Skin of body (tissue), 1 donor: ENCODE measurements at regions not wholly inside any gene's neighbourhood (a gene's known extent, or its start where the extent isn't known, plus 50 kb on each side); places are given as distances from the start of the nearest gene placed in this dataset.
A peak's percentile ranks its signal among the peaks of the same experiment; 100 is the strongest.
"Not testable (repeated sequence)": the region's sequence is repeated elsewhere in the genome, so short reads cannot be mapped to it uniquely, and the experiment has no call there.

ENCODE experiments used
- DNase-seq: peaks from one replicate; lab custom pipeline; 2025; lab: John Stamatoyannopoulos, UW

DNA sequence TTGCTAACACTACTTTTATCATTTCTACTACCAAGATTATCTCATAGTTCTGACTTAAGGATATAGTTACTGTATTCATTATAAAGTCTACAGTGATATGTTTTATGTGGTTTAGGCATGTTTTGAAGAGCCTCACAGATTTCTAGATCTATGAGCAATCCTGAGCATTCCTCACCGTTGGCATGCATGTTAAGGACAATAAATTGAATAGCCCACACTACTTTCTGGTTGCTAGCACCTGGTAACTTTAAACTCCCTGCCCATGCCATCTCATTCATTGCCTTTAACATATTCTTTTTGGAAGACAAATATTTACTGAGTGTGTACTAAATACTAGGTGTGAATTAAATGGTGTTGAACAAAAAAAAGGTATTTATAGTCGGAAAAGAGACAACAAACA is 868.1 kb upstream of the CDH9 start:
- DNase-seq: no peak

DNA sequence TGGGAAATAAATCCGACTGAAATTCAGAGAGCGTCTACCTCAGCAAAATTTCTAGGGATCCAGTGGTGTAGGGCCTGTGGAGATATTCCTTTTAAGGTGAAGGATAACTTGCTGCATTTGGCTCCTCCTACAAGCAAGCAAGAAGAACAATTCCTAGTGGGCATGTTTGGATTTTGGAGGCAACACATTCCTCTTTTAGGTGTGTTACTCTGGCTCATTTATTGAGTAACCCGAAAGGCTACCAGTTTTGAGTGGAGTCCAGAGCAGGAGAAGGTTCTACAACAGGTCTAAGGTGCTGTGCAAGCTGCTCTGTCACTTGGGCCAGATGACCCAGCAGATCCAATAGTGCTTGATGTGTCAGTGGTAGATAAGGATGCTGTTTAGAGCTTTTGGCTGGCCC is 862.4 kb upstream of the CDH9 start:
- no peak for DNase-seq

DNA sequence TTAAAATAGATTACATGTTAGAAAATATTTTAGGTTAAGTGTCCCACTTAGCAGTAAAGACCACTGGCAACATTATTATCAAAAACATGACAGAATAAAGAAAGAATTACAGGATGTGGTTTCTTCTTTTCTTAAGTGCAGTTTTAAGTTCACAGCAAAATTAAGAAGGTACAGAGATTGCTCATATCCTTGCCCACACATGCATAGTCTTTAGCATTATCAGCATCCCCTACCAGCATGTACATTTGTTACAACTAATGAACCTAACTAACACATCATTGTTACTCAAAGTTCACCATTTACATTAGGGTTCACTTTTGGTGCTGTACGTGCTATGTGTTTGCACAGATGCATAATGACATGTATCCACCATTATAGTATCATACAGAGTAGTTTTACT is 837.7 kb upstream of the CDH9 start:
- no peak for DNase-seq

DNA sequence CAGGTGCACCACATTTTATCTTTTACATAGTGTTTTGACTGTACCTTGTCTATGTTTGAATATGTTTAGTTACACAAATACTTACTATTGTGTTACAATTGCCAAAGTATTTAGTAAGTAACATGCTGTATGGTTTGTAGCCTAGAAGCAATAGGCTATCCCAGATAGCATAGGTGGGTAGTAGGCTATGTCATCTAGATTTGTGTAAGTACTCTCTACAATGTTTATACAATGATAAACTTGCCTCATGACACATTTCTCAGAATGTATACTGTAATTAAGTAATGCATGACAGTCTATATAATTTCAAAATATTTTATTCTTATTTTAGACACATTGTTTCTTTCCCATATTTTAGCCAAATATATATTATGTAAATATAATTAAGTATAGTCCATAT is 836.8 kb upstream of the CDH9 start:
- DNase-seq: no peak

DNA sequence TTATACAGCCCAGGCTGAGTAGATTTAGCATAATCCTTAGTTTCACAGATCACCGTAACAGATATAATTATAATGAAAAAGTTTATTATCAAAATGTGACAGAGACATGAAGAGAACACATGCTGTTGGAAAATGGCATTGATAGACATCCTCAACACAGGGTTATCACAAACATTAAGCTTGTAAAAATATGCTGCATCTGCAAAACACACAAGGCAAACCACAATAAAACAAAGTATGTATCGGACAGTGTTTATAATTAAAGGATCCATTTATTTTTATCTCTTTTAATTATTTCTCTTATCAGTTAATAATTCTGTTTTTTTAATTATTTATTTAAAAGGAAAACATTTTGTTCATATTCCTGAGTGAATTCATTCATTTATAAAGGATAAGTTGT is 829.9 kb upstream of the CDH9 start:
- no peak for DNase-seq

DNA sequence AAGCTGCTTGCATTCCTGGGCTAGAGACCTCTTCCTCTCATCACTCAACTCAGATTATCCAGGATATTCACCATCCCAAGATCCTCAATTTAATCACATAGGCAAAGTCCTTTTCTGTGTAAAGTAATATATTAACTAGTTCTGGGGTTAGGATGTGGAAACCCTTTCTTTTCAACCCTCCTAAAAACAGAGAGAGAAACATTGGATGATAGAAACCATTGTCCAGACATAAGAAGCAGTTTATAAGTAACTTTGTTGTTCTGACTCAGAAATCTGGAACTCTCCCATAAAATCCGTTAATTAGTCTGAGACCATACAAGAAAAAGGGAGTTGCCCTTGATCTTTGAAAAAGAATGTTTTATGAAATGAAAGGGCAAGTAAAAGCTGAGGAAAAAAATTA is 817.1 kb upstream of the CDH9 start:
- DNase-seq: no peak

DNA sequence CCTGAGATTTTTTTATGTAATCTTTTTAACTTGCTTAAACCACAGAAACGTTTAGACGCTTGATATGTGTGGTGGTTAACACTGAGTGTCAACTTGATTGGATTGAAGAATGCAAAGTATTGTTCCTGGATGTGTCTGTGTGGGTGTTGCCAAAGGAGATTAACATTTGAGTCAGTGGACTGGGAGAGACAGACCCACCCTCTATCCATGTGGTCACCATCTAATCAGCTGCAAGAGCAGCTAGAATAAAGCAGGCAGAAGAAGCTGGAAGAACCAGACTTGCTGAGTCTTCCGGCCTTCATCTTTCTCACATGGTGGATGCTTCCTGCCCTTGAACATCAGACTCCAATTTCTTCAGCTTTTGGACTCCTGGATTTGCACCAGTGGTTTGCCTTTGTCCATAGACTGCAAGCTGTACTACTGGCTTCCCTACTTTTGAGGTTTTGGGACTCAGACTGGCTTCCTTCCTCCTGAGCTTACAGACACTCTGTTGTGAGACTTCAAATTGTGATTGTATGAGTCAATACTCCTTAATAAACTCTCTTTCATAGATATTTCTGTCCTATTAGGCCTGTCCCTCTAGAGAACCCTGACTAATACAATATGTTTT is 816.0 kb upstream of the CDH9 start:
- no peak for DNase-seq

DNA sequence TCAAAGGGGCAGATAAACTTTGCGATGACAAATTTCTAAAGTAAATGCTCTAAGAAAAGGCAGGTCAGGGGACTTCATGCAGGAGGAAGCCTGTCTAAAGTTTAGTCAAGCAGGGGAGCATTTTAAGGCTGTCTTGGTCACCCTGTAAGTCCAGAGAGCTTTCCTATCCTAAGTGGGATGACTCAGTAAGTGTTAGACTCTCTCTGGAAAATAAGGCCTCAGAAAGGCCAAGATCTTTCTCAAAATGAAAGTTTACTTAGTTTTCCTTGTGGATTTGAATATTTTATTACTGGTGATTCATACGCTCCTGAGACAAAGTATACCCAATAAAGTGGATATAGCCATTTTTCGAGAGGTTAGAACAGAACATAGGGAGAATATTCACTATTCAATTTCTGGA is 806.9 kb upstream of the CDH9 start:
- DNase-seq: no peak

DNA sequence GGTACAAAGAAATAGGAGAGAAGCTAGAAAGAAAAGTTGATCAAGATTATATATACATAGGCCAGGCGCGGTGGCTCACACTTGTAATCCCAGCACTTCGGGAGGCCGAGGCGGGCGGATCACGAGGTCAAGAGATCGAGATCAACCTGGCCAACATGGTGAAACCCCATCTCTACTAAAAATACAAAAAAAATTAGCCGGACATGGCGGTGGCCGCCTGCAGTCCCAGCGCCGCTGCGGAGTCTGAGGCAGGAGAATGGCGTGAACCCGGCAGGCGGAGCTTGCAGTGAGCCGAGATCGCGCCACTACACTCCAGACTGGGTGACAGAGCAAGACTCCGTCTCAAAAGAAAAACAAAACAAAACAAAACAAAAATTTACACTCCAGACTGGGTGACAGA is 798.3 kb upstream of the CDH9 start:
- DNase-seq: not testable (repeated sequence)

DNA sequence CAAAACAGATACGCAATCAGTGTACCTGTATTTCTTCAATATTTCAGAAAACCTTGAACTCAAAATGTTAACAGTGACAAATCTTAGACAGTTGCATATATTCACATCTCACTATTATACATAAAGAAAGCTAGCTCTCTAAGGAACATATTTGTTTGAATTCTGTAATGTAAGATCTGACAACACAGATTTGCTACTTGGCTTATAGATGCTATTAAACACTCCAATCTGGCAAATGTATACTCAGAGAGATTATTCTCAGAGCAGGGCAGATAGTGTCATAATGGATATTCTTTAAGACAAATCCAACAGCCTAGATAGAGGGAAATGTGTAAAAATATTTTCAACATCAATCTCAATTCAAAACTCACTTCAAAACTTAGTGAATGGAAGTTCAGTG is 794.5 kb upstream of the CDH9 start:
- DNase-seq: no peak

DNA sequence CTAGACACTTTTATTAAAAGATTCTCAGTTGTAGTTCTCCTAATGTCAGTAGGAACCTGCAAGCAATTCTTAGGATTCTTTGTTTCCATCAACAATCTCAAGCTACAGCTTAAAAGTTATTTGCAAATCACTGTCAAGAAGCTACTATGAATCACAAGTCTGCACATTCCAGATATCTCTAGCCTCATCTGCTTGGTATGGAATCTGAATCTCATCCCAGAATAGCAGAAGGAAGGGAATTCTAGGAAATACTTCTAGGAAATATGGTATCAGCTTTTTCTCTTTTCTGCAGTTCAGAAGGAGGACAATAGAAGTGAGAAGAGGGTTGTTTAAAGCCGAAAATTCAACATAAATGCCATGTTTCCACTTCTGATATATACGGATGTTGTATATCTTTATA is 792.2 kb upstream of the CDH9 start:
- DNase-seq: peak; percentile 56

DNA sequence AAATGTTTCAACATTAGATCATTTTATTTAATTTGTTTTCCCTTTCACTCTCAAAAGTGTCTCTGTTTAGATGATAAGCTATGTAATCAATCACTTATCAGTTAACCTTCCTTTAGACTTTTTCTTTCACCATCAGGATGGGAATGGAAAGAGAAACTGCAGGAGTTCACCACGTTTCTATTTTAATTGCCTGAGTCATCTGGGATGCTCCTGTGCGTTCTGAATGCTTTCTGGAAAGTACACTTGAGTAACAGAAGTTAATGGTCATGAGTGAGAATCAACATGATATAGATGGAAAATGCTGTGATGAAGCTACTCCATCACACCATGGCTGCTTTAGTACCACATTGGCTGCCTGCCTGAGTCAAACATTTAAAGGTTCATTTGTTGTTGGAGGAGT is 783.3 kb upstream of the CDH9 start:
- no peak for DNase-seq

DNA sequence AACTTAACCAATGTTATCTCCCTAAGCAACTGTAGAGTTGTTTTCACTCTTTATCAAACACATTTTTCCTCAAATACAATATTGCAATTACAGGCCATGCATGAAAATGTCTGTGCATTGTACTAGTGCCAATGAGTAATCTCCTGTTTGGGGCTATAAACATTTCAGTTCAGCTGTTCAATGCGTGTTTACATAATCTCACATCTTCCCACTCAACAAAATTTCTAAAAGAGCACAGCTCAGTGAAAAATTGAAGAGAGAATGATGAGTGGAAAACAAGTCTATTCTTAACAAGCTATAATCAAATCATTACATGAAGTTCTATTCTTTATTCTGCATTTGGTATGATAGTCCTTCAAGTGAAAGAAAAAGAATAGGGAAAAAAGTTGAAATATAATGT is 780.5 kb upstream of the CDH9 start:
- DNase-seq: no peak

DNA sequence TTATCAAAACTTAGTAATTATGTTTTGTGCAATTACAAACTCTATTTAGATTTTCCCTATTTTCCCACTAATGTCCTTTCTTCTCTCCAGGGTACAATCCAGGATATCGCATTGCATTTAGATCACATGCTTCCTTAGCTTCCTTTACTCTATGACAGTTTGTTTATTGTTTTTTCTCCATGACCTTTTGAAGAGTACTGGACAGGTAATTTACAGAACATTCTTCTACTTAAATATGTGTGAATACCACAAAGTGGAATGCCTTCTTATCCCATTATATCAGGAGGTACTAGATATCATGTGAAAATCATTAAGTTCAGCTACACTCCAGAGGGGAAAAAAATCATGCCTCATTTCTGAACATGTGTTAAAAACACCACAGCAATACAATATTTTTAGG is 776.6 kb upstream of the CDH9 start:
- no peak for DNase-seq

DNA sequence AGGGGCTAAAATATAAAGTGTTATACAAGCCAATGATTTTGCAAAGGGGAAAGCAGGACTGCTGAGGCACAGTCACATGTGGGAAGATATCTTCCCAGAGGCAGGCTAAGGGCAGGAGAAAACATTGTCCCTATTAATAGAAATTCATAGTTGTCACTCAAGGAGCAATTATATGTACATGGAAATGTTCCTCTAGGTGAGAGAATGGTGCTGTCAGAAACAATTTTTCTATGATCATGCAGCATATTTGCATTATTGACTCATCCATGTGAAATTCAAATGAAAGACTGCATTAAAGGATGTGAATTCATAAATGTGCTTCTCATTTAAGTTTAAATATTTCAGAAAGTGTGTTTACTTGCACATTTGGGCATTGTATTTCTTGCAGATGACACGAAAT is 775.9 kb upstream of the CDH9 start:
- no peak for DNase-seq

DNA sequence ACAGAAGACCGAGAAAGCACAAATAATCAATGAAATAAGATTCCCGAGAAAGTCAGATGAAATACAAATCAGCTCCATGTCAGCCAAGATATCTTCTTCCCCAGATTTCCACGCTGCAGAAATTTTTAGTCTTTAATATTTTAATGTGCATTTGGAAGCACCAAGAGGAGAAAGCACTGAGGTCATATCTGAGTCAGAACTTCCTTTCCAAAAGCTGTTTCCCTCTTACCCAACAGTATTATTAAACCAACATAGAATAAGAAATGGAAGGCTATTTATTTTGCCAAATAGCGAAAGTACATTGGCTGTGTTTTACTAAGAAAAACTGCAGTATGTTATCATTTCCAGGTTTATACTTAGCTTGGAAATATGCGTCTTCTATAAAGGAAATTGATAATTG is 772.1 kb upstream of the CDH9 start:
- peak; percentile 78 for DNase-seq

DNA sequence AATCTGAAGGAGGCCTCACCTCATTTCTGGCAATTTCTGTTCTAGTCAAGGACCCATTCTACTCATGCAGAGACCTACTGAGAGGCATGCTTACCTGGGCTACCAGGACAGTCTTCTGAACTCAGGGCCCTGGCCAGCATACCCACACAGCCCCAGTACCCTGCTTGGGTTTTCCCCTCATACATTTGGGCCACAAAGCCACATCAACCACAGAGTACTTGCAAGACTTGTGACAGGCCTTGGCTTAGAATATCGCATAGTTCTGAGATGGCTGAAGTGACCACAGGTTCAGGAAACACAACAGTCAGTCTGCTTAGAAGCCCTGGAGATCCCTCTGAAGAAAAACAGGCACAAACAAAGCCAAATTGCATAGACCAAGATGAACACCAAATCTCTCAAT is 758.8 kb upstream of the CDH9 start:
- no peak for DNase-seq

DNA sequence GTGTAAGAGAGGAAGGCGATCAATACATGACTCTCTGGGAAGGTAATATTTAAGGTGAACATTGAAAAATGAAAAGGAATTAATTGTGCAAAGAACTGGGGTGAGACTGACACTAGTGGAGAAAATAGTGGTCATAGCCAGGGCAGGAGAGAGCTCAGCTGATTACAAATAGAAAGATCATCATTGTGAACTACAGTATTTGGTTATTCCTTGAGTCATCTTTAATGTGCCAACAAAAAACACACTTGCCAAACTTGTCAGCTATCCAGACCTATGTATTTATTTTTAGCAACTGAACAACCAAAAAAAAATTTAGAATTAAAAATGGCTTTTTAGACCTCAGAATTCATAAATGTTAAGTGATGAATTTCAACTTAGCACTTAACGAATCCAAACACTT is 749.8 kb upstream of the CDH9 start:
- DNase-seq: no peak

DNA sequence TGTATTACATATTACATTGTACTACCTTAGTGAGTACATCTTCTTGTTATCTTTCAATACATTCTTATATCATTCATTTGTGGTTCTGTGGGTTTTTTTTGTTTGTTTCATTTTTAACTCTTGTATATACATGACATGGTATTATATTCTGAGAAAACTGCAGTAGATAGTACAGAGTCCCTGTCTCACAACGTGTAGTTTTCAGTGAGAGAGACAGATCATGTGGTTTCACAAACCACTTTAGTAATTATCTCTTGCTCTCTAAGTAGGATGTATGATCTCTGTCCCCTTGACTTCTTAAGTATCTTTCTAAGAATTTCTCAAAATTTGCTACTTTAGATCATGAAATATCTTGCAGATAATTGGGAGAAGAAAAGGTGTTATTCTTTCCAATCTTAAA is 745.9 kb upstream of the CDH9 start:
- no peak for DNase-seq

DNA sequence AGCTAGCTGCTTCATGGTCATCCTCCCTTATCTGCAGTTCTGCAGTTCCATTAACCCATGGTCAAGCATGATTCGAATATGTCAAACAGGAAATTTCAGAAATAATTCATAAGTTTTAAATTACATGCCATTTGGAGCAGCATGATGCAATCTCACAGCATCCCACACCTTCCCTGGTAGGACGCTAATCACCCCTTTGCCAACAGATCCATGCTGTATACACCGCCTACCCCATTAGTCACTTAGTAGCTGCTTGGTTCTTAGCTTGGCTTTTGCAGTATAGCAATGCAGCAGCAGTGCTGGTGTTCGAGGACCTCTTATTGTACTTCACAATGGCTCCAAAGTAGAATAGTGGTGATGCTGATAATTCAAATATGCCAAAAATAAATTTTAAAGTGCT is 739.7 kb upstream of the CDH9 start:
- DNase-seq: no peak

DNA sequence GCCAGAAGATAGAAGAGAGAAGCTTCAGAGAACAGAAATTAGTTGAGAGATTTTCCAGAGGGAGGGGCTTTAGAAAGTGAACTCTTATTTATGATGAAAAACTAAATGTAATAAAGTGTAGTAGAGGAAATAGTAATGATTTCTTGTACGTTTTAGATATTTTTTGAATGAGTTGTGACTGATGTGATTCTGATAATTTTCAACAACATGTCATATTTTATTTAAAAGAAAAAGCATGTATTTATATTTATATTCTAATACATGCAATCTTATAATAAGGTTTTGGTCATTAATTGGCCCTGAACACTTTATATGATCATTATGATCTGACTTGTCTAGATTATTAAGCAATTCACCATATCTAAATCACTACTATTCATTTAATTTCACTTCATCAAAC is 735.2 kb upstream of the CDH9 start:
- no peak for DNase-seq

DNA sequence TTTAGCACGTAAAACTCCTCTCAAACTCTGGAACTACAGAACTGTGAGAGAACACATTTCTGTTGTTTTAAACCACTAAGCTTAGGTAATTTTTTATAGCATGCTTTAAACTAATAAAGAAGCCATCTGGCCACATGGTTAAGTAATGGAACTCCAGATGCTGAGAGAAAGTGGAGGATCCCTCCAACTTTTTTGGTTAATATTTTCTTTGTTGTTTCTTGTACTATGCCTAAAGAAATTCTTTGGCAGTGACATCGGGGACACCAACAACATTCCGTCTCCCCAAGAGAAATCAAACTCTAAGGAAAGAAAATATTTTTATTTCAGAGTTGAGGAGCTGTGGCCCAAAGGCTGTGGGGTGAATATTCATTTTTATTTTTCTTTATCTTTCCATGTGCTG is 734.8 kb upstream of the CDH9 start:
- DNase-seq: no peak

DNA sequence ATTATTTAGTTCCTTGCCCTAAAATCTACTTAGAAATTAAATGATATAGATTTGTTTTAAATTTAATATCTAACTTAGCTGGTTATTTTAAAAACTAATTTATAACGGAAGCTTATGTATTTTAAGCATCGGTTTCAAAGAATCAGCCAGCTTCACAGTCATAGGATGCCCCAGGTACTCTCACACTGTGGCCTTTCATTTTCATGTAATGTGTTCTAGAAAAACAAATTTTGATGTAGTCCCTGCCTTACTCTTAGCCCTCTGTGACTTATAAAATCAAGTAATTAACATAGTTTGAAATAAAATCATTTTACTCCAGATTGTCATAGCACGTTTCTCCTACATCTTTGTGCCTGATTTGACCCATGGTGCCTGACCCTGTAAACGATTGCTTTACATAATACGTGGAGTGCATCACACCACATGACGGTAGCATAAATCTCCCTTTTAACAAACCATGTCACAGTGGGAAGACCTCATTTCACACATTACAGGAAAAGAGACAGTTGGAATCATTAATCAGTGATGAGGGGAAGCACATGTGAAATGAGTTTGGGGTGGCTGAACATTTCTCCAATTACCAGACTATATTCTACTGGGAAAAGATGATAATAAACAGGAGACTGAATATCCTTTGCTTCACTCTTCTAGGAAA is 731.5 kb upstream of the CDH9 start:
- DNase-seq: no peak

DNA sequence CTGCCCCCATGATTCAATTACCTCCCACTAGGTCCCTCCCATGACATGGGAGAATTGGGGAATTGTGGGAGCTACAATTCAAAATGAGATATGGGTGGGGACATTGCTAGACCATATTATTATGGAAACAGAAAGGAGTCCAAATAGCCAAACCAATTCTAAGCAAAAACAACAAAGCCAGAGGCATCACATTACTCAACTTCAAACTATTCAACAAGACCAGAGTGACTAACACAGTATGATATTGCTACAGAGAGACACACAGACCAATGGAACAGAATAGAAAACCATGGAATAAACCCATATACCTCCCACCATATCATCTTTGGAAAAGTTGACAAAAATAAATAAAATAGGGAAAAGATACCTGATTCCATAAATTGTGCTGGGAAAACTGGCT is 710.5 kb upstream of the CDH9 start:
- DNase-seq: no peak
